Activated naive CD8-positive, alpha-beta T cell treated with anti-CD3 and anti-CD28 coated beads for 36 hours (primary cell): ENCODE measurements at regions not wholly inside any gene's neighbourhood (a gene's known extent, or its start where the extent isn't known, plus 50 kb on each side); places are given as distances from the start of the nearest gene placed in this dataset.
"Not testable (repeated sequence)": the region's sequence is repeated elsewhere in the genome, so short reads cannot be mapped to it uniquely, and the experiment has no call there.

Experiments used
- DNase-seq: peaks from one replicate; pipeline ENCODE4 v3.0.0; 2021
- H3K27ac Mint-ChIP-seq: one replicate; pipeline ENCODE4 v1.8.0; 2022; ENCODE audit warnings: mild to moderate bottlenecking, moderate library complexity, mixed read lengths
- H3K27me3 Mint-ChIP-seq: one replicate; pipeline ENCODE4 v1.8.0; 2022; ENCODE audit warnings: mild to moderate bottlenecking, mixed read lengths
- H3K36me3 Mint-ChIP-seq: one replicate; pipeline ENCODE4 v1.8.0; 2021; ENCODE audit warnings: mild to moderate bottlenecking, mixed read lengths
- H3K4me1 Mint-ChIP-seq: one replicate; pipeline ENCODE4 v1.8.0; 2021; ENCODE audit warnings: mixed read lengths
- H3K4me3 Mint-ChIP-seq: one replicate; pipeline ENCODE4 v1.8.0; 2022; ENCODE audit warnings: mild to moderate bottlenecking, moderate library complexity, mixed read lengths
- H3K9me3 Mint-ChIP-seq: one replicate; pipeline ENCODE4 v1.8.0; 2022; ENCODE audit warnings: mixed read lengths

DNA sequence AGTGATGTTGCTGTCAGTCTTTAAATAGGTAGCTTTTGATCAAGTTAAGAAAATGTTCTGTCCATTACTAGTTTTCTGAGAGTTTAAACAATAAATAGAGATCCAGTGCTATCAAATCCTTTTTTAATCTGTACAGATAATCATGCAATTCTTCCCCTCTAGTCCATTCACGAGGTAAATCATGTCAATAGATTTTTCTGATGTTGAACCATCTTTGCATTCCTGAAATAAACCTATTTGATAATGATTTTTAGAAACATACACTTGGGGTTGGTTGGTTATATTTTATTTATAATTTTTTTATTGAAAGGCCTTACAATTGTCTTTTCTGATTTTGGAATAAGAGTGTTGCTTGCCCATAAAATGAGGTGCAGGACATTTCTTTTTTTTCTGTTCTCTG is 95.0 kb downstream of the FAM53A start:
- Mint-ChIP-seq H3K27ac (no peak overlapping the region), H3K9me3 (peaks cover 23% of the 10 kb centered on the region), H3K4me1 (no peaks in the 10 kb centered on the region), H3K27me3 (peaks cover 4% of the 10 kb centered on the region), H3K4me3 (no peak overlapping the region), H3K36me3 (peaks cover 7% of the 10 kb centered on the region)
- no peak for DNase-seq

DNA sequence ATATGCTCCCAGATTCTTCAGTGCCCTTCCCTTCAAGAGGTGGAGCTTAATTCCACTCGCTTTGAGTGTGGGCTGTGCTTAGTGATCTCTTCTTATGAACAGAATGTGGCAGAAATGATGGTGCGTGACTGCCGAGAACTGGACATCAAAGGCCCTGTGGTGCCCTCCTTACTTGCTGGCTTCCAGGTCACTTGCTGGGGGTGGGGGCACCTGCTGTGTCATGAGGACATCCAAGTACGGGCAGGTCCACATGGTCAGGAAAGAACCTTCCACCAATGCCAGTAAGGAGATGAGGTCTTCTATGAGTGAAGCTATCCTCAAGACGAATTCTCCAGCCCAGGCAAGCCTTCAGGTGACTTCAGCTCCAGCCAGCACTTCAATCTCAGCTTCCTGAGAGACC is 95.8 kb downstream of the FAM53A start:
- H3K36me3 Mint-ChIP-seq, result peaks cover 7% of the 10 kb centered on the region
- no peak overlapping the region for H3K4me3 Mint-ChIP-seq
- H3K27me3 Mint-ChIP-seq, result peaks cover 4% of the 10 kb centered on the region
- DNase-seq, result no peak
- no peaks in the 10 kb centered on the region for H3K4me1 Mint-ChIP-seq
- H3K27ac Mint-ChIP-seq, result no peak overlapping the region
- H3K9me3 Mint-ChIP-seq, result peaks cover 23% of the 10 kb centered on the region

DNA sequence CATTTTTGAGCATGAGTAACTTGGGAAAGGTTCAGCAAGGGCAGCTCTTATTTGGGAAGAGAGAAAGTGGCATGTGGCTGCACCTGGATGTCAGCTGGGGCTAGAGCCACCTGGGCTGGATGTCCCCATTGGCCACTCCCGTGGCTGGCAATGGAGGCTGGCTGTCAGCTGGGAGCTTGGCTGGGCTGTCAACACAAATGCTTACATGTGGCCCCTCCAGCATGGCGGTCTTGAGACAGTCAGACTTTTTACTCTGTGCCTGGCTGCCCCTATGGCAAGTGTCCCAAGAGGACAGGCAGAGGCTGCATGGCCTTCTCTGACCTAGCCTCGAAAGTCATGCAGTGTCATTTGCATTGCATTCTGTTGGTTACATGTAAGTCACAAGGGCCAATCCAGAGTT is 99.6 kb downstream of the FAM53A start:
- Mint-ChIP-seq H3K4me1 (no peaks in the 10 kb centered on the region), H3K9me3 (peaks cover 11% of the 10 kb centered on the region), H3K4me3 (no peak overlapping the region), H3K27me3 (no peaks in the 10 kb centered on the region), H3K27ac (no peak overlapping the region), H3K36me3 (no peaks in the 10 kb centered on the region)
- no peak for DNase-seq

DNA sequence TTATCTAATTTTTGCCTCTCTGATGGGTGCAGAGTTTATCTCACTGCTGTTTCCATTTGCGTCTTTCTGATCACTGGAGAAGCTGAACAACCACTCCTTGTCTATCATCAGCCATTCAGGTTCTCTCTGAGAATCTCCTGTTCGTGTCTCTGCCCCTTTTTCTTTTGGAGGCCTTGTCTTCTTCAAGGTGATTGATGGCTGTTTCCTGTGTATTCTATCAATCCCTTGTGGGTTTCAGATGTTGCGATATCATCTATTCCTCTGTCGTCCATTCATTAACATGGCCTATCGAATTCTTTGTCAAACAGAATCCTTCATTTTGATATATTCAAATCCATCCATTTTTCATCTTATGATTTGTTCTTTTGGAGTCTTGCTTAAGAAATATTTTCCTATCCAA is 100.3 kb downstream of the FAM53A start:
- Mint-ChIP-seq H3K4me3 (no peak overlapping the region), H3K27ac (no peak overlapping the region), H3K27me3 (no peaks in the 10 kb centered on the region), H3K9me3 (peaks cover 8% of the 10 kb centered on the region), H3K4me1 (no peaks in the 10 kb centered on the region), H3K36me3 (no peaks in the 10 kb centered on the region)
- DNase-seq, result no peak

DNA sequence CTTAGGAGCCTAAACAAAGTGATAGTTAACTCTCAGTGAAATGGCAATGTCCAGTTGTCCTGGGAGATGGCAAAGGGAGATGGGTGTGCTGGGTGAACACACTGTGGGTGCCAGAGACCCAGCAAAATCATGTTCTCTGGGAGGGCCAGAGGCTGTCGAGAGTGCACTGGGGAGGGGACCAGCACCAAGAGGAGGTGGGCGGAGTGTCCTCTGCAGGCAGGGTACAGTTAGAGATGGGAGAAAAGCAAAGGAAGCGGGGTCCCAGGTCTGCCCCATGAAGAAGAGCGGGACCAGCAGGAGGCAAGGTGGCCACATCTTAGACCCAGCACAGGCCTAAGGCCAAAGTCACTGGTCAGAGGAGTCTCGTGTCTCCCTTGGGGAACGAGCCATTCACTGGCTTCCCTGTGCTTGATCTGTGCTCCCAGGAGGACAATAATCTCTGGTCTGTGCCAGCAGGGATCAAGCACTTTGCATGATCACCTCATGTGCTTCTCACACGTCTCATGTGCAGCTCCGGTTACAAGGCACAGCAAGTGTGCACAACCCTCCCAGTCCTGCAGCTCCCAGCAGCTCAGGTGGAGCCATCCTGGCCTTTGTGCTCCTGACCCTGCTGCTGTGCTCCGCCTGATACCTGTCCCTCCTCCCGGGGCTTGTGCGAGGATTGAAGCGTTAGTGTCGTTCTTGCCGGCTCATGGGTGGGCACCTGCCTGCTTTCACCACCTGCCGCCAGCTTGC is 100.9 kb downstream of the FAM53A start:
- Mint-ChIP-seq H3K27ac (no peak overlapping the region), H3K4me3 (no peak overlapping the region)
- DNase-seq, result no peak

DNA sequence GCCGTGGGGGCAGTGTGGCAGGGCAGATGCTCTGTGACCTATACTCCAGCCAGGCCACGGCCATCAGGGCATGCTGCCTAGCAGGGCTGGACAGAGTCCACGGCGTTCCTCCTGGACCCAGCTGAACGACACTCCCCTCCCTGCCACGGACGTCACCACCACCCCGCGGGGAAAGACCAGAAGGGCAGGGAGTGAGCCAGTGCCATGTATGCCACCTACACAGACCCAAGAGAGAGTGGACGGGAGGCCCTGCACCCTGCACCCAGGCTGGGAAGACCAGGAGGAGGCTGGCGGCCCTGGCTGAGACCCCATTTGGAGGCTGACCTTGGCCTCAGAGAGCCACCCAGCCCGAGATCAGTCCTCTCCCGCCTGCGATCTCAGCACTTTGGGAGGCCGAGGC is 101.9 kb downstream of the FAM53A start:
- Mint-ChIP-seq H3K27ac (no peak overlapping the region), H3K9me3 (no peaks in the 10 kb centered on the region), H3K36me3 (no peaks in the 10 kb centered on the region), H3K27me3 (no peaks in the 10 kb centered on the region), H3K4me3 (no peak overlapping the region), H3K4me1 (no peaks in the 10 kb centered on the region)
- no peak for DNase-seq

More for the DNA sequence above, 100.9 kb downstream of the FAM53A start:
- H3K4me1 Mint-ChIP-seq, result no peaks in the 10 kb centered on the region
- peaks cover 2% of the 10 kb centered on the region for H3K9me3 Mint-ChIP-seq
- no peaks in the 10 kb centered on the region for H3K27me3 Mint-ChIP-seq
- no peaks in the 10 kb centered on the region for H3K36me3 Mint-ChIP-seq

DNA sequence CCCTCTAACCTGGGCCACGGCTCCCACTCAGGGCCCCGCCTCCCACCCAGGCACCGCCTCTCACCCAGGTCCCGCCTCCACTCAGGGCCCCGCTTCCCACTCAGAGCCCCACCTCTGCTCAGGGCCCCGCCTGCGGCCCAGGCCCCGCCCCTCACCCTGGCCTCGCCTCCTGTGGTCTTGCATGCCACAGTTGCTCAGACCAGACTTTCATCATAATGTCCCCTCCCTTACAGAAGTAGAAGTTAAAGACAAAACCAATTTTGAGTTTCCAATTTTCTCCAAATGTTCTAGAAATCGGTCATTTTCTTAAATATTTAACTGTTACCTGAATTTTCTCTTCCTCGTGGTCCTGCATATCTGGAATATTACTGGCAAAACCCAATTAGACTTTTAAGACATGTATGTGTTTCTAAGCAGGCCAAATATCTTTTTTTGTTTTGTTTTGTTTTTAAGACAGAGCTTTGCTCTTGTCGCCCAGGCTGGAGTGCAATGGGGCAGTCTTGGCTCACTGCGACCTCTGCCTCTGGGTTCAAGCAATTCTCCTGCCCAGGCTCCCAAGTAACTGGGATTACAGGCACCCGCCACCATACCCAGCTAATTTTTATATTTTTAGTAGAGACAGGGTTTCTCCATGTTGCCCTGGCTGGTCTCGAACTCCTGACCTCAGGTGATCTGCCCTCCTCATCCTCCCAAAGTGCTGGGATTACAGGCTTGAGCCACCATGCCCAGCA is 102.8 kb downstream of the FAM53A start:
- not testable (repeated sequence) for H3K36me3 Mint-ChIP-seq, H3K27me3 Mint-ChIP-seq, H3K9me3 Mint-ChIP-seq, H3K4me3 Mint-ChIP-seq, H3K4me1 Mint-ChIP-seq
- H3K27ac Mint-ChIP-seq, result peak overlapping the region; percentile 31
- DNase-seq, result peak; percentile 89

DNA sequence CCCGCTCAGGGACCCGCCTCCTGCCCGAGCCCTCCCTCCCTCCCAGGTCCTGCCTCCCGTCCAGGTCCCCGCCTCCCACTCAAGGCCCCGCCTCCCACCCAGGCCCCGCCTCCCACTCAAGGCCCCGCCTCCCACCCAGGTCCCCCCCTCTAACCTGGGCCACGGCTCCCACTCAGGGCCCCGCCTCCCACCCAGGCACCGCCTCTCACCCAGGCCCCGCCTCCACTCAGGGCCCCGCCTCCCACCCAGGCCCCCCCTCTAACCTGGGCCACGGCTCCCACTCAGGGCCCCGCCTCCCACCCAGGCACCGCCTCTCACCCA is 103.5 kb downstream of the FAM53A start:
- not testable (repeated sequence) for H3K36me3 Mint-ChIP-seq, H3K4me1 Mint-ChIP-seq, H3K27me3 Mint-ChIP-seq, DNase-seq, H3K4me3 Mint-ChIP-seq, H3K9me3 Mint-ChIP-seq, H3K27ac Mint-ChIP-seq

DNA sequence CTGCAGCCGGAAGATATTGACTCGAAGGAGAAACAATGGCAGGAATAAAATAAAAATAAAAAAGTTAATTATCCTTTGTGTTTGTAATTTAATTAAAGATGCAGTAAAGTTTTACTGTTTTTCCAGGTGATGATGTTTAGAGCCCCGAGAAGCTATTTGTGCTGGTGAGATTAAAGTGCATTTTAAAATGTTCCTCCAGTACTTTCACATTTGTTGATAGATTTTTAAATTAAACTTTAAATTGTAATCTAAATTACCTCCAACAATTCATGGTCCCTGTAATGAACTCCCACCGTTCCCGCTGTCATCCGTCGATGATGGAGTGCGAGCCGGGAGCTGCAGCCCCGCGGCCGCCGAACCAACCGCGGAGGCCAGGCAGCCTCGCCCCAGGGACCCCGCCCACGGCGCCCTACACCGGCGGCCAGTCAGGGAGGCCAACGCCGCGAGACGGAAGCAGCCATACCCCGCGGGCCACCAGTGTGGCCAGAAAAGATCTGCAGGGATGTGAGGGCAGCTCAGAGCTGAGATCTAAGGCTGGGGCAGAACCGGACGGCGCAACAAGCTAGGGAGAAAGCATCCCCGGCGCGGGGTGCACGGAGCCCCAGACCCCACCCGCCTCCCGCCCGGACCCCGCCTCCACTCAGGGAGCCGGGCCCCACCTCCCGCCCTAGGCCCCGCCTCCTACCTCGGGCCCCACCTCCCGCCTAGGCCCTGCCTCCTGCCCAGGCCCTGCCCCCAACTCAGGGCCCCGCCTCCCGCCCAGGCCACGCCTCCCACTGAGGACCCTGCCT is 104.0 kb downstream of the FAM53A start:
- no peaks in the 10 kb centered on the region for H3K36me3 Mint-ChIP-seq
- no peaks in the 10 kb centered on the region for H3K4me1 Mint-ChIP-seq
- H3K27ac Mint-ChIP-seq, result no peak overlapping the region
- H3K27me3 Mint-ChIP-seq, result no peaks in the 10 kb centered on the region
- peak; percentile 85 for DNase-seq
- H3K9me3 Mint-ChIP-seq, result no peaks in the 10 kb centered on the region
- peak overlapping the region; percentile 65 for H3K4me3 Mint-ChIP-seq

DNA sequence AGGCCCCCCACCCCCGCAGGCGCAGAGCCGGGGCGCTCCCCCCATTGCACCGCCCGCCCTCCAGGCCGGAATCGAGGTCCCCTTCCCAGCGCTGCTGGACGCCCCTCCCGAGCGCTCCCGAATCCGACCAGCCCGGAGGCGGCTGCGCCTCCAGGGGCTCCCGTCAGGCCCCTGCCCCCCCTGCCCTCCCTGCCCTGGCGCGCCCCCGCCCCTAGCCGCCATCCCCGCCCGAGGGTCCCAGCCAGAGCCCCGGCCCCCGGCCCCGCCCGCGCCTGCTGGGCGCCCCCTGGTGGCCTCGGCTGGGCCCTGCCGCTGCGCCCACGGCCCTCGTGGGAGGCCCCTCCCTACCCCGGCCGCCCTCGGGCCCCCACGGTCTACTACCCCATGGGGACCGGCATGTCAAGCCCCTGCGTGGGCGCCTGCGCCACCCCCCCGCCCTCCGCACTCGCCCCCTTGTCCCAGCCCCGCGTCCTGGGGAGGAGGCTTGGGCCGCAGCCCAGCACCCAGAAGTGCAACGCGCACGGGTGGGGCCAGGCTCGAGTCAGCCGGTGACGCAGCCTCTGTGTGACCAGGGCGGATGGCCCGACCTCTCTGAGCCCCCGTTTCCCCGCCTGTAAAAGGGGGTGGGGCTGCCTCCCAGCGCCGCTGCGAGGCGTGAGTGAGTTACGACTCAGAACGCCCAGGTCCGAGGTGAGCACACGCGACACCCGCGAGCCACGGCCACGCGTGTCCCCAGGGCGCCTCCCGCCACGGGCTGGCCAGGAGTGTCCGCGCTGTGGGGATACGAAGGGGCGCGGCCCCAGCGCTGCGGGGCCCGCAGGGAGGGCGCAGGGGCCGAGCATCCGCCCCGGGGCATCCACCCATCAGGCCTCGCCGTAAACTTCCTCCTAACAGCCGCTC is 104.9 kb downstream of the FAM53A start:
- peak; percentile 82 for DNase-seq
- Mint-ChIP-seq H3K36me3 (no peaks in the 10 kb centered on the region), H3K4me1 (no peaks in the 10 kb centered on the region), H3K9me3 (no peaks in the 10 kb centered on the region), H3K27me3 (no peaks in the 10 kb centered on the region), H3K4me3 (peak overlapping the region; percentile 65), H3K27ac (peak overlapping the region; percentile 62)

DNA sequence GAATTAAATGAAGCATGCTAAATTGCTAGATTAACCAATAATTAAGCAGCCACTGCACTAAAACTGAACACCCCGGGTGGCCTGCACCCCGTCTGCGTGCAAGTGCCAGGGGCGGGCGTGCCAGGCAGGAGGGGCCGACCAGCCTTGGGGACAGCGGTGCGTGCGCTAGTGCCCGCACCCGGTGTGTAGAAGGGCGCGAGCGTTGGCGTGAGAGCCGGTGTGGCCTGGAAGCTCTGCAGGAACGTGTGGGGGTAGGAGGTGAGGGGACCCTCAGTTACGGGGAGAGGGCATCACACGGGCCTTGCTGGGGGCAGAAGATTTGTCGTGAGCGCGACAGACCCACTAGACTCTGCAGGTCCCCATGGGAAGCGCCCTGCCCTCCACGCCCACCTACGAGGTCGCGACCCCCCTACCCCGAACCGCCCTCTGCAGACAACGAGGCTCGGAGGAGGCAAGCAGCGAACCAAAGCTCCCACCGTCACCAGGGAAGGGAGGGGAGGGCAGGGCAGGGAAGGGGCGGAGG is 105.8 kb downstream of the FAM53A start:
- Mint-ChIP-seq H3K4me3 (peak overlapping the region; percentile 32), H3K27me3 (no peaks in the 10 kb centered on the region), H3K27ac (no peak overlapping the region), H3K36me3 (no peaks in the 10 kb centered on the region), H3K4me1 (no peaks in the 10 kb centered on the region), H3K9me3 (no peaks in the 10 kb centered on the region)
- DNase-seq, result no peak

DNA sequence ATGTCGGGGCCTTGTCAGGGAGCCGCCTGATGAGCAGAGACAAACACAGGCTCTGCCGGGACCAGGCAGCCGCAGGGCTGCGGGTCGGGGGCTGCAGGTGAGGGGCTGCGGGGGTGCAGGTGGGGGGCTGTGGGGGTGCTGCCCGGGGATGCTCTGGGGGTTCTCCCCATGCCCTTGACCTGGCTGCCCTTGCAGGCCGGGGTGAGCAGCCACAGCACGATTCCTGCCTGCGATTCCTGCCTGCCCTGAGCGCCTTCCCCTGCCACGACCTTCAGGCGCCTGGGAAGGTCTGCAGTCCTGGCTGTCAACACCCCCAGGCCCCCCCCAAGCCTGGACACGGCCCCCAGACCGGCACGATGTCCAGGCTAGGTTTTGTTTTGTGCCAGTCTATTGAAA is 106.3 kb downstream of the FAM53A start:
- no peak overlapping the region for H3K4me3 Mint-ChIP-seq
- no peaks in the 10 kb centered on the region for H3K27me3 Mint-ChIP-seq
- no peak overlapping the region for H3K27ac Mint-ChIP-seq
- DNase-seq, result no peak
- H3K36me3 Mint-ChIP-seq, result no peaks in the 10 kb centered on the region
- H3K4me1 Mint-ChIP-seq, result no peaks in the 10 kb centered on the region
- H3K9me3 Mint-ChIP-seq, result no peaks in the 10 kb centered on the region

DNA sequence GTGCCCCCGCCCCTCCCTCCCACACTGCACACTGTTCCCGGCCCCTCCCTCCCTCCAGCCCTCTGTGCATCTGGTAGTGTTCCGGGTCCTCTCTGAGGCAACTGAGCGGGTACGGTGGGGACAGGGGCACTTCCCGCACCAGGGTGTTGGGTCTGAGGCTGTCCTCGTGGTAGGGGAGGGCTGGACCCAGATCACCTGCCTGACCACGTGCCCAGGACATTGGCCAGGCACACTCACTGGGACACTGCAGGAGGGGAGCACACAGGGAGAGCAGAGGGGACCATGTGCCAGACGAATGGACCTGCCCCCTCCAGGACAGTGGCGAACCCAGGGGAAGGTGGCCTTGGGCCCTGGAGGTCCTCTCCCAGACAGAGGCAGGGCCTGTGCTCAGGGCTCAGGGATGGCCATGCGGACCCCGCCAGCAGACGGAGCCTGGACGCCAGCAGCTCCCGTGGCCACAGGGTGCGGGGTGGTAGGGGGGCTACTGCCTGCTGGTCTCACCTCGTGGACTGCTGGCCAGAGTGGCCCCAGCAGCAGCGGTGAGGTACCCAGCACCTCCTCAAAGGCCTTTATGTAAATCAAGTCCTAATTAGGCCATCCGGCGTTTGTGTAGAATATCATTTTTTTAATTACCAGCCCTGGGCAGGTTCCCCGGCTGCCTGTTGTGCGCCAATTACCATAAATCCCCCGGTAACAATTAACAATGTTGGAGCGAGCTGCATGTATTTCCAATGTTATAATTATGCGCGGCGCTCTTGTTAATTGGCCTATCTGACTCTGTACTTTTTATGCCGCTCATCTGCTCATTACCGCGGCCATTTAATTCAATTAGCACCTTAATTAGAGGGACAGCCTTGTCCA is 106.9 kb downstream of the FAM53A start:
- no peak overlapping the region for H3K4me3 Mint-ChIP-seq
- no peaks in the 10 kb centered on the region for H3K4me1 Mint-ChIP-seq
- H3K27me3 Mint-ChIP-seq, result no peaks in the 10 kb centered on the region
- DNase-seq, result no peak
- no peak overlapping the region for H3K27ac Mint-ChIP-seq
- no peaks in the 10 kb centered on the region for H3K9me3 Mint-ChIP-seq
- H3K36me3 Mint-ChIP-seq, result no peaks in the 10 kb centered on the region
